ENCODE measurements at regions not wholly inside any gene's neighbourhood (a gene's known extent, or its start where the extent isn't known, plus 50 kb on each side); places are given as distances from the start of the nearest gene placed in this dataset.
"Not testable (repeated sequence)": the region's sequence is repeated elsewhere in the genome, so short reads cannot be mapped to it uniquely, and the experiment has no call there.

- Mint-ChIP-seq H3K4me3 (no peak overlapping the region), H3K9me3 (peaks cover 6 to 44% (median 16%) of the 10 kb centered on the region in 7 donors), H3K36me3 (no peaks in the 10 kb centered on the region), H3K4me1 (no peaks in the 10 kb centered on the region), H3K27ac (no peak overlapping the region), H3K27me3 (no peaks in the 10 kb centered on the region)
- ATAC-seq (ENCODE audit: low read depth in 2 of 2) (no peak), DNase-seq (no peak)
Observed at GRCh38 chr2:153584244-153584643, 105.7 kb upstream of the RPRM start.

GRCh38 chr2:153588408-153588807 is 109.8 kb upstream of the RPRM start:
- H3K4me3 Mint-ChIP-seq, result no peak overlapping the region
- DNase-seq (no peak), ATAC-seq (ENCODE audit: low read depth in 2 of 2) (no peak)
- H3K36me3 Mint-ChIP-seq, result no peaks in the 10 kb centered on the region
- peaks cover 8 to 53% (median 20%) of the 10 kb centered on the region in 7 donors for H3K9me3 Mint-ChIP-seq
- no peaks in the 10 kb centered on the region for H3K4me1 Mint-ChIP-seq
- no peak overlapping the region for H3K27ac Mint-ChIP-seq
- H3K27me3 Mint-ChIP-seq, result no peaks in the 10 kb centered on the region

- peaks cover 8 to 49% (median 20%) of the 10 kb centered on the region in 7 donors for H3K9me3 Mint-ChIP-seq
- DNase-seq, result no peak
- no peak for ATAC-seq (ENCODE audit: low read depth in 2 of 2)
- H3K36me3 Mint-ChIP-seq, result no peaks in the 10 kb centered on the region
- no peaks in the 10 kb centered on the region for H3K27me3 Mint-ChIP-seq
- no peak overlapping the region for H3K27ac Mint-ChIP-seq
- no peak overlapping the region for H3K4me3 Mint-ChIP-seq
- no peaks in the 10 kb centered on the region for H3K4me1 Mint-ChIP-seq
Observed at GRCh38 chr2:153589586-153589985, 111.0 kb upstream of the RPRM start.

GRCh38 chr2:153593086-153593485 is 114.5 kb upstream of the RPRM start:
- ATAC-seq (ENCODE audit: low read depth in 2 of 2); H3K4me3 Mint-ChIP-seq; H3K27me3 Mint-ChIP-seq; H3K27ac Mint-ChIP-seq; H3K4me1 Mint-ChIP-seq; H3K36me3 Mint-ChIP-seq; DNase-seq: not testable (repeated sequence)
- H3K9me3 Mint-ChIP-seq, result peaks cover 2 to 25% (median 8%) of the 10 kb centered on the region in 7 donors

- Mint-ChIP-seq H3K9me3 (peaks cover 0 to 8% (median 2%) of the 10 kb centered on the region in 7 donors), H3K27me3 (no peaks in the 10 kb centered on the region), H3K27ac (no peak overlapping the region), H3K4me3 (no peak overlapping the region), H3K36me3 (no peaks in the 10 kb centered on the region), H3K4me1 (no peaks in the 10 kb centered on the region)
- no peak for ATAC-seq (ENCODE audit: low read depth in 2 of 2)
- no peak for DNase-seq
Observed at GRCh38 chr2:153595939-153596338, 117.4 kb upstream of the RPRM start.

- no peak overlapping the region for H3K4me3 Mint-ChIP-seq
- no peaks in the 10 kb centered on the region for H3K27me3 Mint-ChIP-seq
- no peak overlapping the region for H3K27ac Mint-ChIP-seq
- peaks cover 0 to 3% (median 0%) of the 10 kb centered on the region in 7 donors for H3K9me3 Mint-ChIP-seq
- no peak for DNase-seq
- H3K36me3 Mint-ChIP-seq, result no peaks in the 10 kb centered on the region
- ATAC-seq (ENCODE audit: low read depth in 2 of 2), result no peak
- H3K4me1 Mint-ChIP-seq, result no peaks in the 10 kb centered on the region
Observed at GRCh38 chr2:153601812-153602211, 123.2 kb upstream of the RPRM start.

GRCh38 chr2:153604133-153604532 is 125.6 kb upstream of the RPRM start:
- Mint-ChIP-seq H3K9me3 (peaks cover 0 to 4% (median 0%) of the 10 kb centered on the region in 7 donors), H3K27me3 (no peaks in the 10 kb centered on the region), H3K36me3 (no peaks in the 10 kb centered on the region), H3K4me1 (no peaks in the 10 kb centered on the region), H3K4me3 (no peak overlapping the region), H3K27ac (no peak overlapping the region)
- ATAC-seq (ENCODE audit: low read depth in 2 of 2) (no peak), DNase-seq (no peak)

GRCh38 chr2:153606623-153607022 is 128.1 kb upstream of the RPRM start:
- Mint-ChIP-seq H3K36me3 (no peaks in the 10 kb centered on the region), H3K4me3 (no peak overlapping the region), H3K4me1 (no peaks in the 10 kb centered on the region), H3K27me3 (no peaks in the 10 kb centered on the region), H3K9me3 (peaks cover 0 to 4% (median 0%) of the 10 kb centered on the region in 7 donors), H3K27ac (no peak overlapping the region)
- ATAC-seq (ENCODE audit: low read depth in 2 of 2) (no peak), DNase-seq (no peak)

GRCh38 chr2:153622285-153622684 is 143.7 kb upstream of the RPRM start:
- Mint-ChIP-seq H3K9me3 (peaks cover 4 to 31% (median 13%) of the 10 kb centered on the region in 7 donors), H3K4me1 (no peaks in the 10 kb centered on the region), H3K4me3 (no peak overlapping the region), H3K27me3 (no peaks in the 10 kb centered on the region), H3K36me3 (no peaks in the 10 kb centered on the region), H3K27ac (no peak overlapping the region)
- ATAC-seq (ENCODE audit: low read depth in 2 of 2) (no peak), DNase-seq (no peak)

- Mint-ChIP-seq H3K9me3 (peaks cover 4 to 23% (median 11%) of the 10 kb centered on the region in 7 donors), H3K27me3 (no peaks in the 10 kb centered on the region), H3K27ac (no peak overlapping the region), H3K36me3 (no peaks in the 10 kb centered on the region), H3K4me3 (no peak overlapping the region), H3K4me1 (no peaks in the 10 kb centered on the region)
- DNase-seq (no peak), ATAC-seq (ENCODE audit: low read depth in 2 of 2) (no peak)
Observed at GRCh38 chr2:153623020-153623419, 144.5 kb upstream of the RPRM start.

GRCh38 chr2:153626676-153627075 is 148.1 kb upstream of the RPRM start:
- no peaks in the 10 kb centered on the region for H3K4me1 Mint-ChIP-seq
- ATAC-seq (ENCODE audit: low read depth in 2 of 2) (no peak), DNase-seq (no peak)
- no peak overlapping the region for H3K27ac Mint-ChIP-seq
- peaks cover 0 to 8% (median 4%) of the 10 kb centered on the region in 7 donors for H3K9me3 Mint-ChIP-seq
- no peaks in the 10 kb centered on the region for H3K36me3 Mint-ChIP-seq
- no peak overlapping the region for H3K4me3 Mint-ChIP-seq
- no peaks in the 10 kb centered on the region for H3K27me3 Mint-ChIP-seq

GRCh38 chr2:153635494-153635893 is 156.9 kb upstream of the RPRM start:
- no peak for DNase-seq
- H3K36me3 Mint-ChIP-seq, result no peaks in the 10 kb centered on the region
- peaks cover 0 to 12% (median 6%) of the 10 kb centered on the region in 7 donors for H3K9me3 Mint-ChIP-seq
- H3K27ac Mint-ChIP-seq, result no peak overlapping the region
- ATAC-seq (ENCODE audit: low read depth in 2 of 2), result no peak
- no peaks in the 10 kb centered on the region for H3K4me1 Mint-ChIP-seq
- no peaks in the 10 kb centered on the region for H3K27me3 Mint-ChIP-seq
- no peak overlapping the region for H3K4me3 Mint-ChIP-seq

GRCh38 chr2:153641046-153641445 is 162.5 kb upstream of the RPRM start:
- Mint-ChIP-seq H3K27me3 (no peaks in the 10 kb centered on the region), H3K27ac (no peak overlapping the region), H3K4me1 (no peaks in the 10 kb centered on the region), H3K36me3 (no peaks in the 10 kb centered on the region), H3K9me3 (peaks cover 0 to 16% (median 3%) of the 10 kb centered on the region in 7 donors), H3K4me3 (no peak overlapping the region)
- no peak for DNase-seq
- ATAC-seq (ENCODE audit: low read depth in 2 of 2), result no peak

GRCh38 chr2:153644955-153645354 is 166.4 kb upstream of the RPRM start:
- no peak for ATAC-seq (ENCODE audit: low read depth in 2 of 2)
- H3K36me3 Mint-ChIP-seq, result no peaks in the 10 kb centered on the region
- H3K27me3 Mint-ChIP-seq, result no peaks in the 10 kb centered on the region
- H3K9me3 Mint-ChIP-seq, result peaks cover 0 to 6% (median 0%) of the 10 kb centered on the region in 7 donors
- H3K4me3 Mint-ChIP-seq, result no peak overlapping the region
- DNase-seq, result no peak
- H3K4me1 Mint-ChIP-seq, result no peaks in the 10 kb centered on the region
- H3K27ac Mint-ChIP-seq, result no peak overlapping the region

GRCh38 chr2:153645599-153645998 is 167.0 kb upstream of the RPRM start:
- DNase-seq (no peak), ATAC-seq (ENCODE audit: low read depth in 2 of 2) (no peak)
- Mint-ChIP-seq H3K27ac (no peak overlapping the region), H3K4me1 (no peaks in the 10 kb centered on the region), H3K4me3 (no peak overlapping the region), H3K36me3 (no peaks in the 10 kb centered on the region), H3K9me3 (peaks cover 0 to 6% (median 0%) of the 10 kb centered on the region in 7 donors), H3K27me3 (no peaks in the 10 kb centered on the region)
